A549 (cell line): ENCODE measurements at regions not wholly inside any gene's neighbourhood (a gene's known extent, or its start where the extent isn't known, plus 50 kb on each side); places are given as distances from the start of the nearest gene placed in this dataset.
"Not testable (repeated sequence)": the region's sequence is repeated elsewhere in the genome, so short reads cannot be mapped to it uniquely, and the experiment has no call there.

ENCODE experiments used
- ATAC-seq, 2 experiments: fragments of 200-7000 bp in 1 of 2; fragments of >200 bp in 1 of 2; cut with Nextera tagmentation in 1 of 2; cut with Tn5 transposase in 1 of 2; 3 replicates each; pipeline versions ENCODE4 v1.8.0 to v1.9.1; 2018 to 2020; ENCODE audit warnings: mild to moderate bottlenecking in 1 of 2, moderate library complexity in 1 of 2
- CTCF ChIA-PET: fragments of 300-600 bp; sonication (Branson Sonifier 250); formaldehyde crosslinking; extraction: SDS; loops from one replicate; lab custom pipeline; 2021; ENCODE audit warnings: antibody characterized with exemption, inconsistent platforms; lab: Yijun Ruan, JAX
- POLR2A ChIA-PET: fragments of 350-600 bp; formaldehyde crosslinking; extraction: SDS; loops from one replicate; lab custom pipeline; 2021; ENCODE audit warnings: antibody characterized with exemption, inconsistent platforms; lab: Yijun Ruan, JAX
- DNase-seq, 2 experiments: peaks; one replicate each; pipeline versions ENCODE4 v3.0.0 to v3.0.0-alpha.2; 2011 to 2016; ENCODE audit warnings: low read depth in 1 of 2, low spot score in 1 of 2
- FAIRE-seq: peaks from 2 replicates; lab custom pipeline; 2011; peaks lifted over from hg19 to GRCh38; lab: Jason Lieb, UNC
- H3K27ac ChIP-seq, 2 experiments: fragments of >200 bp; sonication (Bioruptor Twin); formaldehyde crosslinking; 3 replicates each; pipeline ENCODE4 v1.5.1; 2016 to 2017
- H3K4me1 ChIP-seq: fragments of >200 bp; sonication (Bioruptor Twin); formaldehyde crosslinking; 3 replicates; pipeline ENCODE4 v1.6.1; 2016
- H3K4me2 ChIP-seq: fragments of >200 bp; sonication (Bioruptor Twin); formaldehyde crosslinking; 3 replicates; pipeline ENCODE4 v1.6.1; 2016
- H3K4me3 ChIP-seq: fragments of >200 bp; sonication (Bioruptor Twin); formaldehyde crosslinking; 3 replicates; pipeline ENCODE4 v1.5.1; 2016
- H3K9me3 ChIP-seq: fragments of >200 bp; sonication (Bioruptor Twin); formaldehyde crosslinking; 3 replicates; pipeline ENCODE4 v1.6.1; 2016
- WGBS: methylation state at CpG from one replicate; pipeline ENCODE4 v1.1.6; 2017; ENCODE audit errors: missing lambda C conversion rate; 5-methylcytosine and 5-hydroxymethylcytosine counted together

- DNase-seq, POLR2A ChIA-PET, H3K4me3 ChIP-seq, H3K27ac ChIP-seq, H3K4me2 ChIP-seq, ATAC-seq, H3K9me3 ChIP-seq, CTCF ChIA-PET, FAIRE-seq, H3K4me1 ChIP-seq: not testable (repeated sequence)
- WGBS: no CpG with 5 or more reads among the region's 10 CpGs
These were observed 3995.2 kb upstream of the TPTE start for GRCh38 chr21:6526213-6526612.

GRCh38 chr21:6530655-6531054, 3990.7 kb upstream of the TPTE start:
- FAIRE-seq, H3K4me2 ChIP-seq, H3K4me3 ChIP-seq, DNase-seq, H3K4me1 ChIP-seq, POLR2A ChIA-PET, H3K27ac ChIP-seq, CTCF ChIA-PET, H3K9me3 ChIP-seq: not testable (repeated sequence)
- peak; percentile 78 to 85 for ATAC-seq
- WGBS: no CpG with 5 or more reads among the region's 8 CpGs

- POLR2A ChIA-PET, DNase-seq, H3K4me1 ChIP-seq, H3K4me3 ChIP-seq, H3K4me2 ChIP-seq, ATAC-seq, H3K27ac ChIP-seq, FAIRE-seq, CTCF ChIA-PET, H3K9me3 ChIP-seq: not testable (repeated sequence)
- no CpG with 5 or more reads among the region's 25 CpGs for WGBS
These were observed 3988.1 kb upstream of the TPTE start for GRCh38 chr21:6533261-6533660.

- H3K27ac ChIP-seq, CTCF ChIA-PET, H3K4me1 ChIP-seq, H3K4me3 ChIP-seq, H3K4me2 ChIP-seq, H3K9me3 ChIP-seq, DNase-seq, FAIRE-seq, ATAC-seq, POLR2A ChIA-PET: not testable (repeated sequence)
- no CpG with 5 or more reads among the region's 12 CpGs for WGBS
These were observed 3983.1 kb upstream of the TPTE start for GRCh38 chr21:6538320-6538719.

GRCh38 chr21:6539688-6540087, 3981.7 kb upstream of the TPTE start:
- DNase-seq, FAIRE-seq, ATAC-seq, H3K27ac ChIP-seq, H3K4me1 ChIP-seq, H3K4me3 ChIP-seq, CTCF ChIA-PET, POLR2A ChIA-PET, H3K4me2 ChIP-seq, H3K9me3 ChIP-seq: not testable (repeated sequence)
- no CpG with 5 or more reads among the region's 7 CpGs for WGBS

GRCh38 chr21:6541036-6541435, 3980.3 kb upstream of the TPTE start:
- H3K4me3 ChIP-seq, H3K4me1 ChIP-seq, FAIRE-seq, DNase-seq, POLR2A ChIA-PET, CTCF ChIA-PET, H3K9me3 ChIP-seq, ATAC-seq, H3K4me2 ChIP-seq, H3K27ac ChIP-seq: not testable (repeated sequence)
- no CpG with 5 or more reads among the region's 11 CpGs for WGBS

GRCh38 chr21:6545288-6545687, 3976.1 kb upstream of the TPTE start:
- CTCF ChIA-PET, H3K9me3 ChIP-seq, ATAC-seq, H3K4me3 ChIP-seq, DNase-seq, H3K4me2 ChIP-seq, FAIRE-seq, H3K4me1 ChIP-seq, POLR2A ChIA-PET, H3K27ac ChIP-seq: not testable (repeated sequence)
- no CpG with 5 or more reads among the region's 33 CpGs for WGBS

- FAIRE-seq, CTCF ChIA-PET, H3K9me3 ChIP-seq, POLR2A ChIA-PET, H3K4me3 ChIP-seq, ATAC-seq, H3K4me2 ChIP-seq, H3K27ac ChIP-seq, DNase-seq, H3K4me1 ChIP-seq: not testable (repeated sequence)
- no CpG with 5 or more reads among the region's 23 CpGs for WGBS
These were observed 3970.3 kb upstream of the TPTE start for GRCh38 chr21:6551045-6551444.

GRCh38 chr21:6553505-6554376, 3967.6 kb upstream of the TPTE start:
- WGBS: no CpG with 5 or more reads among the region's 24 CpGs
- H3K4me1 ChIP-seq, H3K4me3 ChIP-seq, H3K9me3 ChIP-seq, POLR2A ChIA-PET, DNase-seq, H3K27ac ChIP-seq, FAIRE-seq, H3K4me2 ChIP-seq, CTCF ChIA-PET: not testable (repeated sequence)
- peak; percentile 80 to 83 for ATAC-seq

GRCh38 chr21:6554377-6554864, 3967.0 kb upstream of the TPTE start:
- H3K27ac ChIP-seq, H3K4me1 ChIP-seq, CTCF ChIA-PET, POLR2A ChIA-PET, FAIRE-seq, H3K9me3 ChIP-seq, DNase-seq, H3K4me3 ChIP-seq, H3K4me2 ChIP-seq: not testable (repeated sequence)
- peak; percentile 81 to 90 for ATAC-seq
- WGBS: no CpG with 5 or more reads among the region's 9 CpGs

GRCh38 chr21:6556516-6556915, 3964.9 kb upstream of the TPTE start:
- DNase-seq, FAIRE-seq, H3K4me3 ChIP-seq, H3K27ac ChIP-seq, H3K4me1 ChIP-seq, POLR2A ChIA-PET, CTCF ChIA-PET, H3K9me3 ChIP-seq, H3K4me2 ChIP-seq, ATAC-seq: not testable (repeated sequence)
- WGBS: no CpG with 5 or more reads among the region's 3 CpGs
